Fibroblast of the aortic adventitia (primary cell): ENCODE measurements at regions not wholly inside any gene's neighbourhood (a gene's known extent, or its start where the extent isn't known, plus 50 kb on each side); places are given as distances from the start of the nearest gene placed in this dataset.

Source experiments
- DNase-seq: peaks from one replicate; pipeline ENCODE4 v3.0.0-alpha.2; 2010; ENCODE audit warnings: low read depth
- H3K4me3 ChIP-seq: 2 replicates; pipeline ENCODE4 v1.5.1; 2011; ENCODE audit warnings: low read depth, mild to moderate bottlenecking, control low read depth, low read length, moderate library complexity
- TF ChIP-seq, protein P1 (sequence below): IDR thresholded peaks from 2 replicates; pipeline ENCODE4 v1.5.1; 2011; ENCODE audit warnings: mild to moderate bottlenecking, low read length, control low read depth, inconsistent platforms; ENCODE audit not compliant: insufficient read depth

DNA sequence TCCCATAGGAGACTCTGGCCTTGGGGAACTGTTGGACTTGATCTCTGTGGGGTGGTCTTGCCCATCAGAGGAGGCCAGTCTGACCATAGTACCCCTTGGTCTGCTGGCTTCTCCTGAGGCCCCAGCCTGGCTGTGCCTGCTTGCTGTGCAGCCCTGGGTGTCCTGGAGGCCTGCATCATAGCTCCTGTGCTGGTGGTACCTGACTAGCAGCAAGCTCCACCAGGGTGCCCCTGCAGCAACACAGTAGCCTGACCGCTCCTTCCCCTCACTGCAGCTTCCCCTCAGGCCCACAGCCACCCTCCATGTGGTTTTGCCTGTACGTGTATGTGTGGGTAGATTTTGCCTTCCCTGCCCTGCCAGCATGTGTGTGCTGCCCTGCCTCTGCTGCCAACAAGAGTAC is 85.6 kb upstream of the TTC14 start:
- TF ChIP-seq, protein P1, sequence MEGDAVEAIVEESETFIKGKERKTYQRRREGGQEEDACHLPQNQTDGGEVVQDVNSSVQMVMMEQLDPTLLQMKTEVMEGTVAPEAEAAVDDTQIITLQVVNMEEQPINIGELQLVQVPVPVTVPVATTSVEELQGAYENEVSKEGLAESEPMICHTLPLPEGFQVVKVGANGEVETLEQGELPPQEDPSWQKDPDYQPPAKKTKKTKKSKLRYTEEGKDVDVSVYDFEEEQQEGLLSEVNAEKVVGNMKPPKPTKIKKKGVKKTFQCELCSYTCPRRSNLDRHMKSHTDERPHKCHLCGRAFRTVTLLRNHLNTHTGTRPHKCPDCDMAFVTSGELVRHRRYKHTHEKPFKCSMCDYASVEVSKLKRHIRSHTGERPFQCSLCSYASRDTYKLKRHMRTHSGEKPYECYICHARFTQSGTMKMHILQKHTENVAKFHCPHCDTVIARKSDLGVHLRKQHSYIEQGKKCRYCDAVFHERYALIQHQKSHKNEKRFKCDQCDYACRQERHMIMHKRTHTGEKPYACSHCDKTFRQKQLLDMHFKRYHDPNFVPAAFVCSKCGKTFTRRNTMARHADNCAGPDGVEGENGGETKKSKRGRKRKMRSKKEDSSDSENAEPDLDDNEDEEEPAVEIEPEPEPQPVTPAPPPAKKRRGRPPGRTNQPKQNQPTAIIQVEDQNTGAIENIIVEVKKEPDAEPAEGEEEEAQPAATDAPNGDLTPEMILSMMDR = no peak
- no peak overlapping the region for H3K4me3 ChIP-seq
- DNase-seq = no peak

DNA sequence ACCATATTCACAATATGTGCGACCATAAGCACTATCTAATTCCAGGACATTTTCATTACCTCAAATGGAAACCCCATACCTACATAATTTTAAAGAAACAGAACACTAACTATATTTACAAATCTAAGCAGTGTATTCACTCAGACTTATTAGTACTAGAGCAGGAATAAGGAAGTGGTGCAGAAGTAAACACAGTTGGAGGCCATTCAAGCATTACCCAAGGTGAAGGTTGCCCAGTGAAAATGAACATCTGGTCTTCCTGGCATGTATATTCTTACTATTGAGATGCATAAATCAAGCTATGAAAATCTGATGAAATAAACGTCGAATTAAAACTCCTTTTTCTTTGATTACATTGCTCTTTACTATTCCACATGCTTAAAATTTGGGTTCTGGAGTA is 78.9 kb upstream of the TTC14 start:
- DNase-seq = no peak
- H3K4me3 ChIP-seq = no peak overlapping the region
- TF ChIP-seq, protein P1 = no peak

DNA sequence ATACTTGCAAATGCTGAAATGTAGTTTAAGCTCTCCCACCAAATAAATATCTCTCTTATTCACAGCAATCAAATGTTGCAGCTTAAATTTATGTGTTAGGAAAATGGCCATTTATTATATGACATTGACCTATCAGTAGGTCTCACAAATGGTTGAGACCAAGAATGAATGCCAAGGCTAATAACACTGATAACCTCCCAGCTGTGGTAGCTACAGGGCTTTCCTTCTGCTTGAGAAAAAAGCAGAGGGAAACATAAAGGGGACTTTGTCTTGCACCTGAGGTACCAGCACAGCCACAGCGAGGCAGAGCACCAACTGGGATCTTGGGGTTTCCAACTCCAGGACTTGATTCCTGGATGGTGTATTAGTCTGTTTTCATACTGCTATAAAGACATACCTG is 73.1 kb upstream of the TTC14 start:
- DNase-seq = no peak
- no peak overlapping the region for H3K4me3 ChIP-seq
- TF ChIP-seq, protein P1 = no peak

DNA sequence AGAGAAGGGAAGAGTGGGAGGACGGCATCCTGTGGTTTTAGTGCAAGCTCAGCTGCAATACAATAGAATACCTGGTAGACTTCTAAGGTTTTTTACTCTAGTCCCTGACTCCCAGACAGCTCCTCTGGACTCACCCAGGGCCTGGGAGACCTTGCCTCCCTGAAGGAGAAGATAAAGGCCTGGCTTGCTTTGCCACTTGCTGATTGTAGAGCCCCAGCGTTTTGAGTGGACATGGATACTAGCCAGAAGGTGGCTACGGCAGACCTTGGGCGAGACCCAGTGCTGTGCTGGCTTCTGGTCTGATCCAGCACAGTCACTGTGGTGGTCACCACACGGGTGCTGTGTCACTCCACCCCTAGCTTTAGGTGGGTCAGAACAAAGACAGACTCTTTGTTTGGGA is 72.2 kb upstream of the TTC14 start:
- no peak for DNase-seq
- TF ChIP-seq, protein P1 = no peak
- H3K4me3 ChIP-seq = no peak overlapping the region

DNA sequence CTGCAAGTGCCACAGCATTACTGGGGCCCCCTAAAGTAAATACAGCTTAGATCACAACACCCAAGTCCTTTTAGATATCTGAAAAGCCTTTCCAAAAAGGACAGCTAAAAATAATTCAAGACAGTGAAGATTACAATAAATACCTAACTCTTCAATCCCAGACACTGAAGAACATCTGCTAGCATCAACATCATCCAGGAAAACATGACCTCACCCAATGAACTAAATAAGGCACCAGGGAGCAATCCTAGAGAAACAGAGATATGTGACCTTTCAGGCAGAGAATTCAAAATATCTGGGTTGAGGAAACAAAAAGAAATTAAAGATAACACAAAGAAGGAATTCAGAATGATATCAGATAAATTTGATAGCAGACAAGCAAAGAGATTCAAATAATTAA is 71.7 kb upstream of the TTC14 start:
- no peak for DNase-seq
- H3K4me3 ChIP-seq = no peak overlapping the region
- TF ChIP-seq, protein P1 = no peak

DNA sequence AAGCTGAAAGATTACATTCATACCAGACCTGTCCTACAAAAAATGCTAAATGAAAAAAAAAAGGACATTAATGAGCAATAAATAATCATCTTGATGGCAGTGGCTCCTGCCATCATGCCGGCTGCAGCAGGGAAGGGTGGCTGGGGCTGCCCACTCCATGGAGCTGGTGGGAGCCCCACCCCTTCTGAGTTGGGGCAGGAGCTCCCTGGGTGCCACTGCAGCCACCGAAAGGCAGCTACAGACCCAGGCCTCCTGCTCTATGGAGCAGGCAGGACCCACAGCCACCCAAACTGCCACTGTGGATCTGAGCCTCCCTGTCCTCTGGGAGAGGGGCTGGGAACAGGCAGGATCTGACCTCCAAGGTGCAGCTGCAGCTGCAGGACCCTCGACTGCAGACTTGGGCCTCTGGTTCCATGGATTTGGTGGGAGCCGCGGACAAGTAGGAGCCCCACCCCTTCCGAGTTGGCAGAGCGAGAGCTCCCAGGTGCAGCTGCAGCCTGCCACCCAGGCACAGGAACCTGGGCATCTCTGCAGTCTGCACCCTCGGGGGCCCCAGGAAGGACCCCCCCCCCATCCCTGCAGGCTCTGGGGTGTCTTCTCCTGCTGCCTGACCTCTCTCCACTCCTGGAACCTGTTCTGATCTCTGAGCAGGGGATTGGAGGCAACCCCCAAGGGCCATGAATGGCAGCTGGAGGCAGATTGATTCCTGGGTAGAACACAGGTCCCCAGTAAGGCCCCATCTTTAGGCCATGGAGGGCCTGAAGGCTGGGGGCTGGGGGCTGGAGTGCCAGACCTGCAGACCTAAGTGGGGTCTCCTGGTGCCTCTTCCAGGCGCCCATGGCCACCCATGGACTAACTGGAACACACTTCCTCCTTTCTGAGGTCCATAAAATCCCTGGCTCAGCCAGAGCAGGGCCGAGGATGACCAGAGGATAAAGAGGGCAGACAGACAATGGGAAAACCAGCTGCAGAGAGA is 70.4 kb upstream of the TTC14 start:
- no peak overlapping the region for H3K4me3 ChIP-seq
- TF ChIP-seq, protein P1 = no peak
- no peak for DNase-seq
